ENCODE measurements at regions not wholly inside any gene's neighbourhood (a gene's known extent, or its start where the extent isn't known, plus 50 kb on each side); places are given as distances from the start of the nearest gene placed in this dataset.
"Not testable (repeated sequence)": the region's sequence is repeated elsewhere in the genome, so short reads cannot be mapped to it uniquely, and the experiment has no call there.

DNA sequence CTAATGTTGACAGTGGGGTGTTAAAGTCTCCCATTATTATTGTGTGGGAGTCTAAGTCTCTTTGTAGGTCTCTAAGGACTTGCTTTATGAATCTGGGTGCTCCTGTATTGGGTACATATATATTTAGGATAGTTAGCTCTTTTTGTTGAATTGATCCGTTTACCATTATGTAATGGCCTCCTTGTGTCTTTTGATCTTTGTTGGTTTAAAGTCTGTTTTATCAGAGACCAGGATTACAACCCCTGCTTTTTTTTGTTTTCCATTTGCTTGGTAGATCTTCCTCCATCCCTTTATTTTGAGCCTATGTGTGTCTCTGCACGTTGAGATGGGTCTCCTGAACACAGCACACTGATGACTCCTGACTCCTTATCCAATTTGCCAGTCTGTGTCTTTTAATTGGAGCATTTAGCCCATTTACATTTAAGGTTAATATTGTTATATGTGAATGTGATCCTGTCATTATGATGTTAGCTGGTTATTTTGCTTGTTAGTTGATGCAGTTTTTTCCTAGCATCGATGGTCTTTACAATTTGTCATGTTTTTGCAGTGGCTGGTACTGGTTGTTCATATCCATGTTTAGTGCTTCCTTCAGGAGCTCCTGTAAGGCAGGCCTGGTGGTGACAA lies 188.9 kb downstream of the TTC6 start:
- H3K4me3 ChIP-seq; H3K4me1 ChIP-seq; in situ Hi-C loops (cut with MboI; ENCODE audit: low sequenced_read_pairs); H3K36me3 ChIP-seq (replicated peaks); H3K9me3 ChIP-seq; DNase-seq (ENCODE audit: low spot score in 2 of 2); H3K27me3 ChIP-seq (ENCODE audit: low read depth): not testable (repeated sequence)

DNA sequence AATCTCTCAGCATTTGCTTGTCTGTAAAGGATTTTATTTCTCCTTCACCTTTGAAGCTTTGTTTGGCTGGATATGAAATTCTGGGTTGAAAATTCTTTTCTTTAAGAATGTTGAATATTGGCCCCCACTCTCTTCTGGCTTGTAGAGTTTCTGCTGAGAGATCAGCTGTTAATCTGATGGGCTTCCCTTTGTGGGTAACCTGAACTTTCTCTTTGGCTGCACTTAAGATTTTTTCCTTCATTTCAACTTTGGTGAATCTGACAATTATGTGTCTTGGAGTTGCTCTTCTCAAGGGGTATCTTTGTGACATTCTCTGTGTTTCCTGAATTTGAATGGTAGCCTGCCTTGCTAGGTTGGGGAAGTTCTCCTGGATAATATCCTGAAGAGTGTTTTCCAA lies 189.4 kb downstream of the TTC6 start:
- H3K4me3 ChIP-seq; H3K36me3 ChIP-seq (replicated peaks); in situ Hi-C loops (cut with MboI; ENCODE audit: low sequenced_read_pairs); DNase-seq (ENCODE audit: low spot score in 2 of 2); H3K9me3 ChIP-seq; H3K4me1 ChIP-seq; H3K27me3 ChIP-seq (ENCODE audit: low read depth): not testable (repeated sequence)

DNA sequence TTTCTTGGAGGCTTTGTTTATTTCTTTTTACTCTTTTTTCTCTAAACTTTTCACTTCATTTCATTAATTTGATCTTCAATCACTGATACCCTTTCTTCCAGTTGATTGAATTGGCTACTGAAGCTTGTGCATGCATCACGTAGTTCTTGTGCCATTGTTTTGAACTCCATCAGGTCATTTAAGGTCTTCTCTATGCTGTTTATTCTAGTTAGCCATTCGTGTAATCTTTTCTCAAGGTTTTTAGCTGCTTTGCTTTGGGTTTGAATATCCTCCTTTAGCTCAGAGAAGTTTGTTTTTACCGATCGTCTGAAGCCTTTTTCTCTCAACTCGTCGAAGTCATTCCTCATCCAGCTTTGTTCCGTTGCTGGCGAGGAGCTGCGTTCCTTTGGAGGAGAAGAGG lies 189.9 kb downstream of the TTC6 start:
- H3K27me3 ChIP-seq (ENCODE audit: low read depth); H3K36me3 ChIP-seq (replicated peaks); H3K4me3 ChIP-seq; in situ Hi-C loops (cut with MboI; ENCODE audit: low sequenced_read_pairs); DNase-seq (ENCODE audit: low spot score in 2 of 2); H3K9me3 ChIP-seq; H3K4me1 ChIP-seq: not testable (repeated sequence)

DNA sequence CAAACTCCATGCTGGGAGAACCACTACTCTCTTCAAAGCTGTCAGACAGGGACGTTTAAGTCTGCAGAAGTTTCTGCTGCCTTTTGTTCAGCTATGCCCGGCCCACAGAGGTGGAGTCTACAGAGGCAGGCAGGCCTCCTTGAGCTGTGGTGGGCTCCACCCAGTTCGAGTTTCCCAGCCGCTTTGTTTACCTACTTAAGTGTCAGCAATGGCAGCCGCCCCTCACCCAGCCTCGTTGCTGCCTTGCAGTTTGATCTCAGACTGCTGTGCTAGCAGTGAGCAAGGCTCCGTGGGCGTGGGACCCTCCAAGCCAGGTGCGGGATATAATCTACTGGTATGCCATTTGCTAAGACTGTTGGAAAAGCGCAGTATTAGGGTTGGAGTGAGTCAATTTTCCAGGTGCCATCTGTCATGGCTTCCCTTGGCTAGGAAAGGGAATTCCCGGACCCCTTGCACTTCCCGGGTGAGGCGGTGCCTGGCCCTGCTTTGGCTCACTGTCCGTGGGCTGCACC lies 190.7 kb downstream of the TTC6 start:
- in situ Hi-C loops (cut with MboI; ENCODE audit: low sequenced_read_pairs); H3K27me3 ChIP-seq (ENCODE audit: low read depth); H3K4me1 ChIP-seq; H3K36me3 ChIP-seq (replicated peaks); H3K4me3 ChIP-seq; H3K9me3 ChIP-seq: not testable (repeated sequence)
- peak in 1 of 2 experiments; percentile 31 for DNase-seq (ENCODE audit: low spot score in 2 of 2)

DNA sequence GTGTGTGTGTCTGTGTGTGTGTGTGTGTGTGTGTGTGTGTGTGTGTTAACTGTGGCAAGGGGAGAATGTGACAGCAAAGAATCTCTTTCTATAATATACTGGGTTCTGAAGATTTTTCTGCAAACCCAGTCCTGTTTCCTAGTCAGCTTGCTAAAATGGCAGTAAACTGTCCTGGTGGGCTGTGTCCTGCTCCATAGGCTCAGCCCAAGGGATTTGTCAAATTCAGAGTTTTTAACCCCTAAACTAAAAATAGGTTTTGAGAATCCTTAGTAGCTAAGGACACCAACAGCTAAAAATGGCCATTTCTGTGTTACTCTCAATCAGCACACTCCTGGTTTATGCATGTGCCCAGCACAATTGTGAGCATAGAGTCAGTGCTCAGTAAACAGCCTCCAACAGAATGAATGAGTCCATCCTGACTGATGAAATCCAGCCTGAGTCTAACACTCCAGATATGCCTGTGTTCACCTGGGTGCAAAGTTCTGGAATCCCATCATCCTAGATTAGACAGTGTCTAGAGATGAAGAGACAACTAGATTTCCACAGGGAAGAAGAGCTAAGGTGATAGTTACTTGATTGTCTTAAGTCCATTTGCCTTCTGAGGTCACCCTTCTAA lies 192.6 kb downstream of the TTC6 start:
- Histone ChIP-seq H3K36me3 (replicated peaks) (no peaks in the 10 kb centered on the region), H3K4me3 (no peak overlapping the region), H3K4me1 (no peaks in the 10 kb centered on the region), H3K27me3 (ENCODE audit: low read depth) (no peaks in the 10 kb centered on the region), H3K9me3 (no peaks in the 10 kb centered on the region)
- in situ Hi-C loops (cut with MboI; ENCODE audit: low sequenced_read_pairs), result no loop called here
- DNase-seq (ENCODE audit: low spot score in 2 of 2), result no peak

DNA sequence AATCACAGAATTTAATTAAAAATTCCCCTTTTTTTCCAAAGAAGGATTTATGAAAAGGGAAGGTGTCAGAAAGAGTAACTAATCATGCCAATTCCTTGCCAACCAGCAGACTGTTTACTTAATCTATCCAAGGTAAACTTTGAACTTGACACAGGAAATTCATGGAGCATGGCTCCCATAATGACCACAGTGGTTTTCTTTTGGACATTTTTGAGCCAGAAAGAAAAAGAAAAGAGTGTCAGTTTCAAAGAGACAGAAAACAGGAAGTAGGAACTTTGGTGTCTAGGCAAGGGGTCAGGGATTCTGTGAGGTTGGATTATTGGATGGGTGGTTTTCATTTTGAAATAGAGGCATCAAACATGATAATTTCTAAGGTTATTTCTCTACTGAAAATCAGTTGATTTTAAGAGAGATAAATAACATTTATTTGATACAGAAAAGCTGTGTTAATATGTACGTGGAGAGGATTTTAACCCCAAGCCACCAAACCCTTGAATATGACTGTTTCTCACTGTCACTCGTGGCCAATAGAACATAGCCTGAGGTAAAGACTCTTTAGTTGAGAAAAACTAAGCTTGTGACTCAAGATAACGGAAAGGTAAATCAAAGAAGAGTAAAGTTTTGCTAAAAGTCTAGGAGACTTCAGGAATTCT lies 196.1 kb downstream of the TTC6 start:
- Histone ChIP-seq H3K4me1 (no peaks in the 10 kb centered on the region), H3K9me3 (no peaks in the 10 kb centered on the region), H3K36me3 (replicated peaks) (no peaks in the 10 kb centered on the region), H3K27me3 (ENCODE audit: low read depth) (no peaks in the 10 kb centered on the region), H3K4me3 (no peak overlapping the region)
- in situ Hi-C loops (cut with MboI; ENCODE audit: low sequenced_read_pairs), result no loop called here
- DNase-seq (ENCODE audit: low spot score in 2 of 2), result no peak

DNA sequence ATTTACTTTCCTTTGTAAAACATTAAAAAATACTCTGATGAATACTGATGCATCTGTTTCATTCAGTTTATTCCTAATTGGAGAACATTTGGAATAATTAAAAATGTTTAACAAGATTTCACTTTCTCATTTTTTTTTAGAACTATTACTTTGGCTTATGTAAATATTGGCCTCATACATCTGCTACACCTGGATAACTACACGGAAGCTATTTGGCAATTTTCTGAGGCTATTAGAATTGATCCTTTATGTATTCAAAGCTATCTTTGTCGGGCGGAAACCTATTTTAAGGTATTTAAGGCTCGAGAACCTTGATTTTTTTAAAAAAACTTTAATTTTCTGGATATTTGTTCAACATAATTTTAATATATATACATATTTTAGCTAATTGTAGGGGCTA lies 196.7 kb downstream of the TTC6 start:
- no peaks in the 10 kb centered on the region for H3K36me3 ChIP-seq (replicated peaks)
- DNase-seq (ENCODE audit: low spot score in 2 of 2), result no peak
- H3K4me1 ChIP-seq, result no peaks in the 10 kb centered on the region
- no peak overlapping the region for H3K4me3 ChIP-seq
- in situ Hi-C loops (cut with MboI; ENCODE audit: low sequenced_read_pairs), result no loop called here
- no peaks in the 10 kb centered on the region for H3K9me3 ChIP-seq
- no peaks in the 10 kb centered on the region for H3K27me3 ChIP-seq (ENCODE audit: low read depth)

DNA sequence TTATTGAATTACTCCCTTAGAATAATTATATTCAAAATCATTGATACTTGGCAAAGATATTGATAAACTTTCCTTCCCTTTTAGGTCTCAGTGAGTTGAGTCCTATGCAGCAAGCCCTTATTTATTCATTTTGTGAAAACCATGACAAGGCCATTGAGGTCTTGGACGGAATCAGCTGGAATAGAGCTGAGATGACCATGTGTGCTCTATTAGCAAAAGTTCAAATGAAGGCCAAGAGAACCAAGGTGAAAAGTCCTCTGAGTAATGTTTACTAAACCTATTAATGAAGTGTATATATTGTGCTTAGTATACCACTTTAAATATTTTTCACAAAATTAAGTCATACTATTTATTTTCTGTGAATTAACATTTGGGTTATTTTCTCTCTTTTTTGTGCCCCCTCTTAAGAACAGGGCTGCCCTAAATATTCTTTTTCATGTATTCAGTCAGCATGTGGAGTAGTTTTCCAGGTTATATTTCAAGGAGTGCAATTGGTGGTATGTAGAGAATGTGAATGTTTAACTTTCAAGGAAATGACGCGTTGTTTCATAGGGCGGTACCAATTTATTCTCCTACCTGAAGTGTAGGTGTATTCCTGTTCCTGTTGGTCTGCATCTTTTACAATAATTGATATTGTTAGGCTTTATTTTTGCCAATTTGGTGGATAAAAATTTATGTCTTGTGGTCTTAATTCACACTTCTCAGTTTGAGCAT lies 201.4 kb downstream of the TTC6 start:
- Histone ChIP-seq H3K4me3 (no peak overlapping the region), H3K27me3 (ENCODE audit: low read depth) (no peaks in the 10 kb centered on the region), H3K4me1 (no peaks in the 10 kb centered on the region), H3K9me3 (no peaks in the 10 kb centered on the region), H3K36me3 (replicated peaks) (no peaks in the 10 kb centered on the region)
- in situ Hi-C loops (cut with MboI; ENCODE audit: low sequenced_read_pairs), result no loop called here
- DNase-seq (ENCODE audit: low spot score in 2 of 2), result no peak

DNA sequence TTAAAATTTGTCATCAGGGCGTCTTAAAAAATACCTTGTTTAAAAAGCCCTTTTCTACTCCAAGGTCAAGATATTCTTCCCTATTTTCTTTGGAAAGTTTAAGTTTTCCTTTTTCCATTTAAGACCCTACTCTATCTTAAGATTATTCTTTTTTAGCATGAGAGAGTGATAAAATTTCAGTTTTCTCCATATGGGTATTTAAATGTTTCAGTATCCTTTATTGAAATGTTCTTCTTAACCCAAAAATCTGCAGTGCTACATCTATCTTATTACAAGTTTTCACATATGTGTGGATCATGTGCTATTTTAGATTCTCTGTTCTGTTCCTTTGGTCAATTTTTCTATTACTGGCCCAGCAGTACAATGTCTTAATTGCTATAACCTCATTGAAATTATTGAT lies 202.2 kb downstream of the TTC6 start:
- no peaks in the 10 kb centered on the region for H3K36me3 ChIP-seq (replicated peaks)
- no peaks in the 10 kb centered on the region for H3K9me3 ChIP-seq
- no peak for DNase-seq (ENCODE audit: low spot score in 2 of 2)
- H3K4me1 ChIP-seq, result no peaks in the 10 kb centered on the region
- in situ Hi-C loops (cut with MboI; ENCODE audit: low sequenced_read_pairs), result no loop called here
- H3K4me3 ChIP-seq, result no peak overlapping the region
- H3K27me3 ChIP-seq (ENCODE audit: low read depth), result no peaks in the 10 kb centered on the region

DNA sequence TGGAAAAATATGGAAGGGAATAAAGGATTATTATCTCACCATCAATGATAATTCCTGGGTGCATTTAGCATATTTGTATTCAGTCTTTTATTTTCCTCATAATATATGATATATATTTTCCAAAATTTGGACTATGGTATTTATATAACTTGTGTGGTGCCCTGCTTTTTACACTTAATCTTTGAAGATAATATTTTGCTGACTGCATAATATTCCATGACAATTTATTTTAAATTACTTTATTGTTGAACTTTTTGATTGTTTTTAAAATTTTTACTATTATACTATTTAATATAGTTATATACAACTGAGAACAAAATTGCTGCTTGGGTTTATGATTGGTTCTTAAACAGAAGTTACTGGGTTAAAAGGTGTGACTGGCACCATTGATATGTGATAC lies 212.3 kb downstream of the TTC6 start:
- Histone ChIP-seq H3K9me3 (no peaks in the 10 kb centered on the region), H3K4me1 (no peaks in the 10 kb centered on the region), H3K36me3 (replicated peaks) (no peaks in the 10 kb centered on the region), H3K27me3 (ENCODE audit: low read depth) (no peaks in the 10 kb centered on the region), H3K4me3 (no peak overlapping the region)
- DNase-seq (ENCODE audit: low spot score in 2 of 2), result no peak
- in situ Hi-C loops (cut with MboI; ENCODE audit: low sequenced_read_pairs), result no loop called here

DNA sequence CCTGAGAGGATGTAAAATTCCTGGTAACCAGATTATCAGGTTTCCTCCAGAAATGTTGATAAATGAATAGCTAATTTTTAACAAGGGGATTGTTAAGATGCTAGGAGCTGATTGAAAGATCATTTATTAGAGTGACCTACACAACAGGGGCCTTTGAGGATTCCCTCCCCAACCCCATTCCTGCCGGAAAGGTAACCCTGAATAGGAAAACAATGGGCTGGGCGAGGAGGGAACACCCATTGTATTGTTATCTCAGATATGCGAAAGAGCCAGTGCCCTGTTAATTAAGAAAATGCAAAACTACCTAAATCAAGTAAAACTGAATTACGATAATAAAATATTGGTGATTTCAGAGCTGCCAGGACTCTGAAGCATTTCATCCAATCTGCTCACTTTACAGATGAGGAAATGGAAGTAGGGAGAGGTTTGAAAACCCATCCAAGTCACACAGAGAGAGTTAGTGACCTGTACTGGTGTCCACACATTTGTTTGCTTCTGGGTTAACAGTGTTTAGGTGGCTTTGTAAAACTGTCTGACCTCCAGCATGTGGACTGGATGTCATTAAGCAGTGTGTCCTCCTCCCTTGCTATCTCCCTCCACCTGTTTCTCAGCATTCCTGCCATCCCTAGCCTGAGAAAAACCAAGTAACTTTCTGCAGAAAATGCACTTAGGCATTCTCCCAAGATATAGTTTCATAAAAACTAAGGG lies 214.8 kb downstream of the TTC6 start:
- DNase-seq (ENCODE audit: low spot score in 2 of 2), result no peak
- no peaks in the 10 kb centered on the region for H3K36me3 ChIP-seq (replicated peaks)
- H3K4me1 ChIP-seq, result no peaks in the 10 kb centered on the region
- no peak overlapping the region for H3K4me3 ChIP-seq
- in situ Hi-C loops (cut with MboI; ENCODE audit: low sequenced_read_pairs), result no loop called here
- no peaks in the 10 kb centered on the region for H3K27me3 ChIP-seq (ENCODE audit: low read depth)
- H3K9me3 ChIP-seq, result no peaks in the 10 kb centered on the region

DNA sequence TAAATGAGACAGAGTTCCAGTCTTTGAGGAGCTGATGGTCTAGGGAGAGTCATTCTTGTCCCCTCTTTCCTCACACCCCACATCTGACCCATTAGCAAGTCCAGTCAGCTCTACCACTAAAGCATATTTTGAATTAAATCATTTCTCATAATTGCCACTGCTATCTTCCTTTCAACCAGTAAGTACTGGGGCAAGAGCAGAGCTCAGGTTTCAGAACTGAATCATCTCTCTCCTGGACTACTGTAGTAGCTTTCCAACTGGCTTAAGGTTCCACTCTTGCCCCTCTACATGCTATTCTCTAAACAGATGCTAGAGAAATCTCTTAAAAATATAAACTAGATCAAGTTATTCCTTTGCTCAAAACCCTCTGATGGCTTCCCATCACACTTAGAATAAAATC lies 218.3 kb downstream of the TTC6 start:
- Histone ChIP-seq H3K9me3 (no peaks in the 10 kb centered on the region), H3K4me1 (no peaks in the 10 kb centered on the region), H3K27me3 (ENCODE audit: low read depth) (no peaks in the 10 kb centered on the region), H3K36me3 (replicated peaks) (no peaks in the 10 kb centered on the region), H3K4me3 (no peak overlapping the region)
- in situ Hi-C loops (cut with MboI; ENCODE audit: low sequenced_read_pairs), result no loop called here
- no peak for DNase-seq (ENCODE audit: low spot score in 2 of 2)

DNA sequence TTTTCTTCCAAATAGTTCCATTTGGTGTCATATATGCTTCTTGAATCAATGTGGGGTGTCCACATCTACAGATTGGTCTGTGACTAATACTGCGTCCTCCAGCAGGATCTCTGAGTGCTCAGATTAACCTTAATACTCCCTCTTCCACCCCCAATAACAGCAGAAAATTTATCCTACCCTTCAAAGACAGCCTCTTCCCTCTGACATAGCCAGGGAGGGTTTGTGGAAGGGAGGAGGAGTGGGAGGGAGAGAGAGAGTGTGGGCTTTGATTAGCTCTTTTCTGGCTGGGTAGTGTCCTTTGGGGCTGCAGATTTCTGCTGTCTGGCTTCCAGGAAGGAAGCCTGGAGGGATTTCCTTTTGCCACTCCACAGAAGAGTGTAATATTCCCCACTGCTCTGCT lies 220.7 kb downstream of the TTC6 start:
- in situ Hi-C loops (cut with MboI; ENCODE audit: low sequenced_read_pairs), result no loop called here
- Histone ChIP-seq H3K36me3 (replicated peaks) (no peaks in the 10 kb centered on the region), H3K27me3 (ENCODE audit: low read depth) (no peaks in the 10 kb centered on the region), H3K9me3 (no peaks in the 10 kb centered on the region), H3K4me3 (no peak overlapping the region), H3K4me1 (no peaks in the 10 kb centered on the region)
- no peak for DNase-seq (ENCODE audit: low spot score in 2 of 2)
